ACC112 (cell line): ENCODE measurements at regions not wholly inside any gene's neighbourhood (a gene's known extent, or its start where the extent isn't known, plus 50 kb on each side); places are given as distances from the start of the nearest gene placed in this dataset.

Experiments used
- H2AFZ ChIP-seq: fragments of 200-600 bp; sonication (generic); one replicate; pipeline ENCODE4 v1.6.0; 2017; ENCODE audit warnings: antibody characterized with exemption, low read length; ENCODE audit not compliant: unreplicated experiment
- H3K27ac ChIP-seq: fragments of 200-600 bp; sonication (generic); 2 replicates; pipeline ENCODE4 v1.5.1; 2014; ENCODE audit warnings: low read depth, mild to moderate bottlenecking, antibody characterized with exemption, low read length, moderate library complexity
- H3K27me3 ChIP-seq: fragments of 200-600 bp; sonication (generic); 2 replicates; pipeline ENCODE4 v1.6.1; 2014; ENCODE audit warnings: mild to moderate bottlenecking, antibody characterized with exemption, low read length, moderate library complexity, mixed read lengths; ENCODE audit not compliant: insufficient read depth
- H3K36me3 ChIP-seq: fragments of 200-600 bp; sonication (generic); 2 replicates; pipeline ENCODE4 v1.6.1; 2016; ENCODE audit warnings: mild to moderate bottlenecking, antibody characterized with exemption, low read length, moderate library complexity, mixed read lengths; ENCODE audit not compliant: insufficient read depth
- H3K4me1 ChIP-seq: fragments of 200-600 bp; sonication (generic); one replicate; pipeline ENCODE4 v1.6.1; 2016; ENCODE audit warnings: low read length, mixed read lengths; ENCODE audit not compliant: insufficient read depth, unreplicated experiment, control insufficient read depth
- H3K4me3 ChIP-seq: fragments of 200-600 bp; sonication (generic); 2 replicates; pipeline ENCODE4 v1.5.1; 2014; ENCODE audit warnings: mild to moderate bottlenecking, low read depth, low read length
- H3K79me2 ChIP-seq: fragments of 200-600 bp; sonication (generic); one replicate; pipeline ENCODE4 v1.6.0; 2016; ENCODE audit warnings: low read length; ENCODE audit not compliant: control insufficient read depth, unreplicated experiment, insufficient read depth

DNA sequence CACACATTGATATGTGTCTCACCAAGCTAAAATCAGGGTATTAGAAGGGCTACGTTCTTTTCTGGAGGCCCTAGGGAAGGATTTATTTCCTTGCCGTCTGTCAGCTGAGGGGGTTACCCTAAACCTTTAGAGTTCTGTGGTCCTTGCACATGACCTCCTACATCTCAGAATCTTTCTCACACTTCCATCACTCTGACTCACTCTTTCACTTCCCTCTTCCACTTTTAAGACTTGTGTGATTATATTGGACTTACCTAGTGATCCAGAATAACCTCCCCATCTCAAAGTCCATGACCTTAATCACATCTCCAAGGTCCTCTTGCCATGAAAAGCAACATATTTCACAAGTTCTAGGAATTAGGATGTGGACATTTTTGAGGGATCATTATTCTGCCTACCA is 53.6 kb upstream of the FUNDC1 start:
- Histone ChIP-seq H3K4me3 (no peak overlapping the region), H3K4me1 (no peaks in the 10 kb centered on the region), H3K79me2 (no peaks in the 10 kb centered on the region), H3K27ac (no peak overlapping the region), H3K36me3 (no peaks in the 10 kb centered on the region), H2AFZ (no peak overlapping the region), H3K27me3 (no peaks in the 10 kb centered on the region)
